RWPE2 (cell line): ENCODE measurements at regions not wholly inside any gene's neighbourhood (a gene's known extent, or its start where the extent isn't known, plus 50 kb on each side); places are given as distances from the start of the nearest gene placed in this dataset.
A peak's percentile ranks its signal among the peaks of the same experiment; 100 is the strongest.

Experiments
- ATAC-seq: fragments of 200-7000 bp; cut with Tn5 transposase; 3 replicates; pipeline ENCODE4 v1.9.1; 2021; ENCODE audit warnings: low read depth
- DNase-seq: peaks from one replicate; pipeline ENCODE4 v3.0.0-alpha.2; 2020; ENCODE audit warnings: low spot score
- H3K27ac ChIP-seq: fragments of 450-650 bp; 2 replicates; pipeline ENCODE4 v1.5.1; 2017; ENCODE audit warnings: mild to moderate bottlenecking; ENCODE audit not compliant: poor library complexity, severe bottlenecking
- H3K27me3 ChIP-seq: fragments of 250-450 bp; sonication (Bioruptor Pico); 2 replicates; pipeline ENCODE4 v1.5.1; 2021; ENCODE audit warnings: mild to moderate bottlenecking, moderate library complexity; ENCODE audit not compliant: insufficient read depth, poor library complexity, severe bottlenecking
- H3K36me3 ChIP-seq: fragments of 250-450 bp; sonication (Bioruptor Pico); 2 replicates; pipeline ENCODE4 v1.5.1; 2020; ENCODE audit warnings: low read depth, mild to moderate bottlenecking, moderate library complexity
- H3K4me1 ChIP-seq: fragments of 250-450 bp; sonication (Bioruptor Pico); 2 replicates; pipeline ENCODE4 v1.5.1; 2021; ENCODE audit warnings: mild to moderate bottlenecking, moderate library complexity; ENCODE audit not compliant: insufficient read depth, poor library complexity, severe bottlenecking
- H3K4me3 ChIP-seq: fragments of 250-450 bp; sonication (Bioruptor Pico); 2 replicates; pipeline ENCODE4 v1.5.1; 2021; ENCODE audit warnings: mild to moderate bottlenecking, moderate library complexity; ENCODE audit not compliant: severe bottlenecking
- H3K9me3 ChIP-seq: fragments of 250-450 bp; sonication (Bioruptor Pico); 2 replicates; pipeline ENCODE4 v1.5.1; 2021; ENCODE audit warnings: mild to moderate bottlenecking, moderate library complexity; ENCODE audit not compliant: severe bottlenecking
- TF ChIP-seq, protein P1 (sequence below): fragments of 450-650 bp; IDR thresholded peaks from one replicate; pipeline ENCODE4 v1.5.1; 2017; ENCODE audit warnings: mild to moderate bottlenecking, moderate library complexity; ENCODE audit not compliant: poor library complexity, severe bottlenecking

DNA sequence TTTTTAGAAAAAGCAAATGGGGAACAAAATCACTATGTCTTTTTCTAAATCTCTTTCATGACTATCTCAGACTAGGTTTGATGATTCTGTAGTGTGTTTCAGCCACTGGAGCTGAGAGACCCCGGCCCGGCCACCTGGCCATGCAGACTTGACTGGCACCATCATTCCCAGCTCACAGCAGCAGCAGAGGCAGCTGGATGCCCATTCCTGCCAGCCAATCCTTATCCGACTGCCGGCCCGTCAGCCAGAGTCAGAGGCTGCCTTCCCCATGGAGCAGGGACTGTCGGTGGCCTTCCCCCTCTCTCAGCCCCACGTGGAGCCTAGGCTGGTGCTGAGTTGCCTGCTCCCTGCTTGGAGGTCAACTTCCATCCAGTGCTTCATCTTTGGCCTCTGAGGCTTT, 56.0 kb upstream of the WSB1 start:
- H3K4me3 ChIP-seq: no peak overlapping the region
- DNase-seq (no peak), ATAC-seq (no peak)
- H3K36me3 ChIP-seq: no peaks in the 10 kb centered on the region
- TF ChIP-seq, protein P1, sequence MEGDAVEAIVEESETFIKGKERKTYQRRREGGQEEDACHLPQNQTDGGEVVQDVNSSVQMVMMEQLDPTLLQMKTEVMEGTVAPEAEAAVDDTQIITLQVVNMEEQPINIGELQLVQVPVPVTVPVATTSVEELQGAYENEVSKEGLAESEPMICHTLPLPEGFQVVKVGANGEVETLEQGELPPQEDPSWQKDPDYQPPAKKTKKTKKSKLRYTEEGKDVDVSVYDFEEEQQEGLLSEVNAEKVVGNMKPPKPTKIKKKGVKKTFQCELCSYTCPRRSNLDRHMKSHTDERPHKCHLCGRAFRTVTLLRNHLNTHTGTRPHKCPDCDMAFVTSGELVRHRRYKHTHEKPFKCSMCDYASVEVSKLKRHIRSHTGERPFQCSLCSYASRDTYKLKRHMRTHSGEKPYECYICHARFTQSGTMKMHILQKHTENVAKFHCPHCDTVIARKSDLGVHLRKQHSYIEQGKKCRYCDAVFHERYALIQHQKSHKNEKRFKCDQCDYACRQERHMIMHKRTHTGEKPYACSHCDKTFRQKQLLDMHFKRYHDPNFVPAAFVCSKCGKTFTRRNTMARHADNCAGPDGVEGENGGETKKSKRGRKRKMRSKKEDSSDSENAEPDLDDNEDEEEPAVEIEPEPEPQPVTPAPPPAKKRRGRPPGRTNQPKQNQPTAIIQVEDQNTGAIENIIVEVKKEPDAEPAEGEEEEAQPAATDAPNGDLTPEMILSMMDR: no peak
- no peaks in the 10 kb centered on the region for H3K27me3 ChIP-seq
- no peaks in the 10 kb centered on the region for H3K9me3 ChIP-seq
- H3K27ac ChIP-seq: no peak overlapping the region
- peaks cover 26% of the 10 kb centered on the region for H3K4me1 ChIP-seq

DNA sequence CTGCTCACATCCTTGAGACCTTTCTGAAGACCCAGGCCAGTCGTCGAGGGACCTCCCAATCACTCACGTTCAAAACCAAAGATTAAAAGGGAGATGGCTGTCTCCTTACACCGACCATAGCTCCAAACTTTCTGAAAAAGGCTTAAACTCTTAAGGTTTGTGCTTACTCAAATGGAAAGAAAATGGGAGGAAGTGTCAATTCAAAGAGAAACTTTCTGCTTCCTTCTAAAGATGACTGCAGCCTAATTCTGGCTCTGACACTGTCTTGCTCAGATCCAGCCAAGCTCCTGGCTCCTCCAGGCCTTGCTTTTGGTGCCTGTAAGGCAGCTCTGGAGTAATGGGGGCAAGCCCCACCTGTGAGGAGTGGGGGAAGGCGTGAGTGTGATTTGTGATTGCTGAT, 54.9 kb upstream of the WSB1 start:
- H3K4me1 ChIP-seq: peaks cover 35% of the 10 kb centered on the region
- no peak overlapping the region for H3K4me3 ChIP-seq
- no peaks in the 10 kb centered on the region for H3K36me3 ChIP-seq
- no peaks in the 10 kb centered on the region for H3K27me3 ChIP-seq
- H3K27ac ChIP-seq: no peak overlapping the region
- ATAC-seq (no peak), DNase-seq (no peak)
- H3K9me3 ChIP-seq: no peaks in the 10 kb centered on the region
- TF ChIP-seq, protein P1: no peak

DNA sequence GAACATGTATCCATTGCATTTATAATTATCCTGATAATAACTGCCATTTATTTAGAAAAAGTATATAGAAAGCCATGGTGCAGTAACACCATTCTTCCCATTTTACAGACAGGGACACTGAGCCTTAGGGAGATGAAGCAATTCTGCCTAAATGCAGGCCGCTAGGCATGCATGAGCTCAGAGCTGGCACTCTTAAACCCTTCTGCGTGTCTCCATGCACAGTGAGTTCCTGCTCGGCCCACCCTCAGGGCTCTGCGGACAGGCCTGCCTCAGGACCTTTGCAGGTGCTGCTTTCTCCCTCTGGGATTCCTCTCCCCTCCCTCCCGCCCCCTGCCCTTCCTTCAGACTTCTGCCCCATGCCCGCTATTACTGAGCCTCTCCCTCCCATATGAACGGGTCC, 54.3 kb upstream of the WSB1 start:
- no peak overlapping the region for H3K27ac ChIP-seq
- H3K27me3 ChIP-seq: no peaks in the 10 kb centered on the region
- ATAC-seq (no peak), DNase-seq (no peak)
- no peaks in the 10 kb centered on the region for H3K36me3 ChIP-seq
- no peaks in the 10 kb centered on the region for H3K9me3 ChIP-seq
- TF ChIP-seq, protein P1: no peak
- H3K4me1 ChIP-seq: peaks cover 38% of the 10 kb centered on the region
- no peak overlapping the region for H3K4me3 ChIP-seq

DNA sequence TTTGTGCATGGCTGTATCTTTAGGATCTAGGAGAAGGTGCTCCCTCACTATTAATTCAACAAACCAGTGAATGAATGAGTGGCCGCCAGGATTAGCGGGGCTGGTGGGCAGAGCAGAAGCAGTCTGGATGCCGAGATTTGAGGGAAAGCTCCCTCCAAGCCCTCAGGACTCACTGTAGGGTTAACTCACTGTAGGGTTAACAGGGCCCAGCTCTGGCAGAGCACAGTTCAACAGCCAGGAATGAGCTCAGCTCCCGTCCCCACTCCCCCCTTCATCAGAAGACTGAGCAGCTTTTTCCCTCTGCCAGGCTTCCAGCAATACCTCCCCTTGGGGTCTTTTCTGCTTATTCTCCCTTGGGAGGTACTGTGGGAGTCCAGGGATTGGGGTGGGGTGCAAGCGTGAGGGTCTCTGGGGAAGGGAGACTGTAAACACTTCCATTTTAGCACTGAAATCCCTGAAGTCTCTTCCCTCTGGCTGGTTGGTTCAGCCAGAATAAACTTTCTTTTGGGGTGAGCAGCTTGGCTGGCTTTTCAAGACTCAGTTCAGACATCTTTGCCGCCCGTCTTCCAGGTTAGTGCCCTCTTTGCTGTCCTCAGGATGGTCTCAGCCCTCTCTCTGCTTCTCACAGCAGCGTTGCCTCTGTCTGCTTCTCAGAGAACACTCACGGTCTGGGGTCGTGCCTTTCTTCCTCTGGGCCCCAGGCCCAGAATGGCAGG, 53.7 kb upstream of the WSB1 start:
- no peaks in the 10 kb centered on the region for H3K9me3 ChIP-seq
- TF ChIP-seq, protein P1: no peak
- H3K27ac ChIP-seq: peak overlapping the region; percentile 65
- no peaks in the 10 kb centered on the region for H3K36me3 ChIP-seq
- H3K27me3 ChIP-seq: no peaks in the 10 kb centered on the region
- ATAC-seq (no peak), DNase-seq (no peak)
- no peak overlapping the region for H3K4me3 ChIP-seq
- peaks cover 41% of the 10 kb centered on the region for H3K4me1 ChIP-seq

DNA sequence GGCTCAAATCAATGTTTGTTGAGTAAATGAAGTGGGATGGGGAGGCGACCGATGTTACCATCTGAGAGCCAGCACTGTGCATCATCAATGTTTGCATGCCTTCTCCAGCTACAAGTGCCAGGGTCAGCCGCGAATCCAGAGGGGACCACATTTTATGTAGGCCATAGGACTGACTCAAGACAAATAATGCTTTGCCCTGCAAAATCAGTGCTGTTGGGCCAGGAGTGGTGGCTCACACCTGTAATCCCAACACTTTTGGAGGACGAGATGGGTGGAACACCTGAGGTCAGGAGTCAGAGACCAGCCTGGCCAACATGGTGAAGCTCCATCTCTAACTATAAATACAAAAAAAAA, 53.1 kb upstream of the WSB1 start:
- TF ChIP-seq, protein P1: no peak
- H3K27ac ChIP-seq: peak overlapping the region; percentile 65
- no peak for DNase-seq
- no peak overlapping the region for H3K4me3 ChIP-seq
- H3K4me1 ChIP-seq: peaks cover 46% of the 10 kb centered on the region
- no peaks in the 10 kb centered on the region for H3K36me3 ChIP-seq
- no peak for ATAC-seq
- no peaks in the 10 kb centered on the region for H3K27me3 ChIP-seq
- no peaks in the 10 kb centered on the region for H3K9me3 ChIP-seq
